ENCODE measurements at regions not wholly inside any gene's neighbourhood (a gene's known extent, or its start where the extent isn't known, plus 50 kb on each side); places are given as distances from the start of the nearest gene placed in this dataset.

- Mint-ChIP-seq H3K4me1 (ENCODE audit: low read depth) (no peaks in the 10 kb centered on the region), H3K36me3 (ENCODE audit: low read depth) (no peaks in the 10 kb centered on the region), H3K4me3 (no peak overlapping the region), H3K27me3 (ENCODE audit: low read depth) (peaks cover 3% of the 10 kb centered on the region), H3K9me3 (no peaks in the 10 kb centered on the region), H3K27ac (no peak overlapping the region)
- CTCF ChIA-PET: interaction anchor here (0.6 kb wide), 1 partner anchor 54 kb away, joined by 3 read pairs; no protein-coding TSS in a partner anchor
- no peak for DNase-seq
- intact Hi-C loops (cut with micrococcal nuclease): no loop called here
Observed at GRCh38 chr18:68152770-68153169, 562.1 kb downstream of the TMX3 start.

GRCh38 chr18:68150961-68151360 lies 563.9 kb downstream of the TMX3 start:
- CTCF ChIA-PET: no interaction called here
- H3K4me3 Mint-ChIP-seq: no peak overlapping the region
- intact Hi-C loops (cut with micrococcal nuclease): no loop called here
- H3K4me1 Mint-ChIP-seq (ENCODE audit: low read depth): no peaks in the 10 kb centered on the region
- no peak overlapping the region for H3K27ac Mint-ChIP-seq
- DNase-seq: no peak
- no peaks in the 10 kb centered on the region for H3K36me3 Mint-ChIP-seq (ENCODE audit: low read depth)
- H3K9me3 Mint-ChIP-seq: no peaks in the 10 kb centered on the region
- peaks cover 3% of the 10 kb centered on the region for H3K27me3 Mint-ChIP-seq (ENCODE audit: low read depth)

GRCh38 chr18:68148863-68149262 lies 566.0 kb downstream of the TMX3 start:
- CTCF ChIA-PET: no interaction called here
- intact Hi-C loops (cut with micrococcal nuclease): no loop called here

GRCh38 chr18:68147728-68148127 lies 567.2 kb downstream of the TMX3 start:
- Mint-ChIP-seq H3K9me3 (no peaks in the 10 kb centered on the region), H3K36me3 (ENCODE audit: low read depth) (no peaks in the 10 kb centered on the region), H3K4me3 (no peak overlapping the region), H3K27me3 (ENCODE audit: low read depth) (peaks cover 3% of the 10 kb centered on the region), H3K27ac (no peak overlapping the region), H3K4me1 (ENCODE audit: low read depth) (no peaks in the 10 kb centered on the region)
- CTCF ChIA-PET: no interaction called here
- DNase-seq: no peak
- intact Hi-C loops (cut with micrococcal nuclease): no loop called here

More at GRCh38 chr18:68148863-68149262, 566.0 kb downstream of the TMX3 start:
- H3K27ac Mint-ChIP-seq: no peak overlapping the region
- DNase-seq: no peak
- H3K9me3 Mint-ChIP-seq: no peaks in the 10 kb centered on the region
- no peak overlapping the region for H3K4me3 Mint-ChIP-seq
- no peaks in the 10 kb centered on the region for H3K4me1 Mint-ChIP-seq (ENCODE audit: low read depth)
- H3K27me3 Mint-ChIP-seq (ENCODE audit: low read depth): peaks cover 3% of the 10 kb centered on the region
- H3K36me3 Mint-ChIP-seq (ENCODE audit: low read depth): no peaks in the 10 kb centered on the region

GRCh38 chr18:68121826-68122225 lies 593.1 kb downstream of the TMX3 start:
- intact Hi-C loops (cut with micrococcal nuclease): no loop called here
- no peaks in the 10 kb centered on the region for H3K4me1 Mint-ChIP-seq (ENCODE audit: low read depth)
- H3K36me3 Mint-ChIP-seq (ENCODE audit: low read depth): no peaks in the 10 kb centered on the region
- no peaks in the 10 kb centered on the region for H3K9me3 Mint-ChIP-seq
- CTCF ChIA-PET: no interaction called here
- no peak for DNase-seq
- no peak overlapping the region for H3K27ac Mint-ChIP-seq
- H3K4me3 Mint-ChIP-seq: no peak overlapping the region
- no peaks in the 10 kb centered on the region for H3K27me3 Mint-ChIP-seq (ENCODE audit: low read depth)

- CTCF ChIA-PET: no interaction called here
- DNase-seq: no peak
- H3K27me3 Mint-ChIP-seq (ENCODE audit: low read depth): no peaks in the 10 kb centered on the region
- no peak overlapping the region for H3K27ac Mint-ChIP-seq
- no peaks in the 10 kb centered on the region for H3K4me1 Mint-ChIP-seq (ENCODE audit: low read depth)
- H3K4me3 Mint-ChIP-seq: no peak overlapping the region
- H3K9me3 Mint-ChIP-seq: no peaks in the 10 kb centered on the region
- no peaks in the 10 kb centered on the region for H3K36me3 Mint-ChIP-seq (ENCODE audit: low read depth)
- intact Hi-C loops (cut with micrococcal nuclease): no loop called here
Observed at GRCh38 chr18:68121308-68121707, 593.6 kb downstream of the TMX3 start.

GRCh38 chr18:68114989-68115388 lies 598.5 kb upstream of the DSEL start:
- Mint-ChIP-seq H3K36me3 (ENCODE audit: low read depth) (no peaks in the 10 kb centered on the region), H3K27me3 (ENCODE audit: low read depth) (no peaks in the 10 kb centered on the region), H3K4me1 (ENCODE audit: low read depth) (no peaks in the 10 kb centered on the region), H3K9me3 (no peaks in the 10 kb centered on the region), H3K27ac (no peak overlapping the region), H3K4me3 (no peak overlapping the region)
- intact Hi-C loops (cut with micrococcal nuclease): no loop called here
- no peak for DNase-seq
- CTCF ChIA-PET: no interaction called here

- Mint-ChIP-seq H3K4me3 (no peak overlapping the region), H3K9me3 (peaks cover 1% of the 10 kb centered on the region), H3K4me1 (ENCODE audit: low read depth) (no peaks in the 10 kb centered on the region), H3K27ac (no peak overlapping the region), H3K27me3 (ENCODE audit: low read depth) (no peaks in the 10 kb centered on the region), H3K36me3 (ENCODE audit: low read depth) (no peaks in the 10 kb centered on the region)
- CTCF ChIA-PET: no interaction called here
- no peak for DNase-seq
- intact Hi-C loops (cut with micrococcal nuclease): no loop called here
Observed at GRCh38 chr18:68104036-68104435, 587.5 kb upstream of the DSEL start.

GRCh38 chr18:68103561-68103960 lies 587.0 kb upstream of the DSEL start:
- CTCF ChIA-PET: no interaction called here
- DNase-seq: no peak
- H3K36me3 Mint-ChIP-seq (ENCODE audit: low read depth): no peaks in the 10 kb centered on the region
- no peak overlapping the region for H3K27ac Mint-ChIP-seq
- H3K4me1 Mint-ChIP-seq (ENCODE audit: low read depth): no peaks in the 10 kb centered on the region
- intact Hi-C loops (cut with micrococcal nuclease): no loop called here
- no peaks in the 10 kb centered on the region for H3K27me3 Mint-ChIP-seq (ENCODE audit: low read depth)
- peaks cover 1% of the 10 kb centered on the region for H3K9me3 Mint-ChIP-seq
- no peak overlapping the region for H3K4me3 Mint-ChIP-seq

GRCh38 chr18:68102117-68102516 lies 585.6 kb upstream of the DSEL start:
- CTCF ChIA-PET: no interaction called here
- Mint-ChIP-seq H3K27ac (no peak overlapping the region), H3K36me3 (ENCODE audit: low read depth) (no peaks in the 10 kb centered on the region), H3K4me3 (no peak overlapping the region), H3K27me3 (ENCODE audit: low read depth) (no peaks in the 10 kb centered on the region), H3K9me3 (peaks cover 1% of the 10 kb centered on the region), H3K4me1 (ENCODE audit: low read depth) (no peaks in the 10 kb centered on the region)
- no peak for DNase-seq
- intact Hi-C loops (cut with micrococcal nuclease): no loop called here

- H3K4me1 Mint-ChIP-seq (ENCODE audit: low read depth): no peaks in the 10 kb centered on the region
- H3K9me3 Mint-ChIP-seq: no peaks in the 10 kb centered on the region
- H3K36me3 Mint-ChIP-seq (ENCODE audit: low read depth): no peaks in the 10 kb centered on the region
- H3K4me3 Mint-ChIP-seq: no peak overlapping the region
- H3K27me3 Mint-ChIP-seq (ENCODE audit: low read depth): no peaks in the 10 kb centered on the region
- DNase-seq: no peak
- intact Hi-C loops (cut with micrococcal nuclease): no loop called here
- CTCF ChIA-PET: no interaction called here
- H3K27ac Mint-ChIP-seq: no peak overlapping the region
Observed at GRCh38 chr18:68098655-68099054, 582.1 kb upstream of the DSEL start.

- H3K4me3 Mint-ChIP-seq: no peak overlapping the region
- H3K27me3 Mint-ChIP-seq (ENCODE audit: low read depth): no peaks in the 10 kb centered on the region
- CTCF ChIA-PET: no interaction called here
- H3K4me1 Mint-ChIP-seq (ENCODE audit: low read depth): no peaks in the 10 kb centered on the region
- intact Hi-C loops (cut with micrococcal nuclease): no loop called here
- no peaks in the 10 kb centered on the region for H3K36me3 Mint-ChIP-seq (ENCODE audit: low read depth)
- H3K9me3 Mint-ChIP-seq: no peaks in the 10 kb centered on the region
- DNase-seq: no peak
- no peak overlapping the region for H3K27ac Mint-ChIP-seq
Observed at GRCh38 chr18:68086481-68086880, 570.0 kb upstream of the DSEL start.

- DNase-seq: no peak
- intact Hi-C loops (cut with micrococcal nuclease): no loop called here
- CTCF ChIA-PET: no interaction called here
- no peaks in the 10 kb centered on the region for H3K36me3 Mint-ChIP-seq (ENCODE audit: low read depth)
- no peak overlapping the region for H3K27ac Mint-ChIP-seq
- H3K9me3 Mint-ChIP-seq: no peaks in the 10 kb centered on the region
- no peaks in the 10 kb centered on the region for H3K27me3 Mint-ChIP-seq (ENCODE audit: low read depth)
- no peaks in the 10 kb centered on the region for H3K4me1 Mint-ChIP-seq (ENCODE audit: low read depth)
- no peak overlapping the region for H3K4me3 Mint-ChIP-seq
Observed at GRCh38 chr18:68085251-68085650, 568.7 kb upstream of the DSEL start.

- DNase-seq: no peak
- CTCF ChIA-PET: no interaction called here
- no peaks in the 10 kb centered on the region for H3K27me3 Mint-ChIP-seq (ENCODE audit: low read depth)
- H3K4me3 Mint-ChIP-seq: no peak overlapping the region
- intact Hi-C loops (cut with micrococcal nuclease): no loop called here
- no peaks in the 10 kb centered on the region for H3K4me1 Mint-ChIP-seq (ENCODE audit: low read depth)
- no peaks in the 10 kb centered on the region for H3K36me3 Mint-ChIP-seq (ENCODE audit: low read depth)
- no peaks in the 10 kb centered on the region for H3K9me3 Mint-ChIP-seq
- H3K27ac Mint-ChIP-seq: no peak overlapping the region
Observed at GRCh38 chr18:68083776-68084175, 567.3 kb upstream of the DSEL start.
